Muscle of leg (tissue), 3 donors: ENCODE measurements at regions not wholly inside any gene's neighbourhood (a gene's known extent, or its start where the extent isn't known, plus 50 kb on each side); places are given as distances from the start of the nearest gene placed in this dataset.
"Not testable (repeated sequence)": the region's sequence is repeated elsewhere in the genome, so short reads cannot be mapped to it uniquely, and the experiment has no call there.

Experiments used
- DNase-seq: peaks from one replicate; pipeline ENCODE4 v3.0.0; 2013
- H3K27ac ChIP-seq: one replicate; pipeline ENCODE4 v1.5.1; 2013; ENCODE audit warnings: mild to moderate bottlenecking, low read length, control low read depth
- H3K27me3 ChIP-seq: one replicate; pipeline ENCODE4 v1.6.1; 2013; ENCODE audit warnings: low read length; ENCODE audit not compliant: control insufficient read depth, insufficient read depth
- H3K36me3 ChIP-seq: one replicate; pipeline ENCODE4 v1.6.1; 2013; ENCODE audit warnings: low read length; ENCODE audit not compliant: control insufficient read depth, insufficient read depth
- H3K4me1 ChIP-seq: one replicate; pipeline ENCODE4 v1.6.1; 2013; ENCODE audit warnings: low read length; ENCODE audit not compliant: control insufficient read depth, insufficient read depth
- H3K4me3 ChIP-seq: one replicate; pipeline ENCODE4 v1.5.1; 2013; ENCODE audit warnings: low read length, control low read depth
- H3K9me3 ChIP-seq: replicated peaks from 2 replicates; pipeline ENCODE4 v1.6.1; 2013; ENCODE audit warnings: low read depth, low read length; ENCODE audit not compliant: control insufficient read depth
- WGBS: methylation state at CpG from one replicate; pipeline ENCODE4 v1.1.5; 2013; ENCODE audit warnings: missing lambda C conversion rate; ENCODE audit not compliant: insufficient coverage; 5-methylcytosine and 5-hydroxymethylcytosine counted together

- DNase-seq, result peak; percentile 74
- no peak overlapping the region for H3K27ac ChIP-seq
- no peaks in the 10 kb centered on the region for H3K36me3 ChIP-seq
- H3K4me1 ChIP-seq, result peaks cover 6% of the 10 kb centered on the region
- H3K4me3 ChIP-seq, result no peak overlapping the region
- no peaks in the 10 kb centered on the region for H3K9me3 ChIP-seq
- no peaks in the 10 kb centered on the region for H3K27me3 ChIP-seq
Measured at GRCh38 chr5:67876371-67876770, 339.2 kb upstream of the PIK3R1 start.

GRCh38 chr5:67875601-67876000, 340.0 kb upstream of the PIK3R1 start:
- WGBS, result no CpG with 5 or more reads among the region's 3 CpGs
- H3K27ac ChIP-seq, result no peak overlapping the region
- DNase-seq, result peak; percentile 67
- peaks cover 6% of the 10 kb centered on the region for H3K4me1 ChIP-seq
- H3K27me3 ChIP-seq, result no peaks in the 10 kb centered on the region
- no peaks in the 10 kb centered on the region for H3K9me3 ChIP-seq
- no peak overlapping the region for H3K4me3 ChIP-seq
- no peaks in the 10 kb centered on the region for H3K36me3 ChIP-seq

DNA sequence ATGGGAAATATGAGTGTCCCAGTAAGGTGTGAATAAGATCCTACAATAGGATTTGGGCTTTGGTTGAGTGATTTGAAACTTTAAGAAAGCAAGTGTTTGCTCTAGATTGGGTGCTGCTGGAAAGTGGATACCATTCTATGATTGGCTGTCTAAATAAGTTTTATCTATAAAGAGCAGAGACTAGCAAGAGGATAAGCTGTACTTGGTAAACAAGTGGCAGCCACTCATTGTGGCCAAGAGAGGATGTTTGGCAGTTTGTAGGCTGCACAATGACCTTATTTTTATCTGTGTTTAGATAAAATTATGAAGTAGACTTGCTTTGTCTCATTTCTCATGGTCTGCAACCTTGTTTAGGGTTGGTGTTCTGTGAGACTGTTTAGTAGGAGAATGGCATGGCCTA, 341.6 kb upstream of the PIK3R1 start:
- H3K36me3 ChIP-seq, result no peaks in the 10 kb centered on the region
- no peak for DNase-seq
- H3K9me3 ChIP-seq, result no peaks in the 10 kb centered on the region
- H3K27me3 ChIP-seq, result no peaks in the 10 kb centered on the region
- peaks cover 6% of the 10 kb centered on the region for H3K4me1 ChIP-seq
- H3K4me3 ChIP-seq, result no peak overlapping the region
- no peak overlapping the region for H3K27ac ChIP-seq

GRCh38 chr5:67870662-67871061, 344.9 kb upstream of the PIK3R1 start:
- Histone ChIP-seq H3K9me3 (no peaks in the 10 kb centered on the region), H3K27ac (no peak overlapping the region), H3K4me3 (no peak overlapping the region), H3K4me1 (no peaks in the 10 kb centered on the region), H3K27me3 (no peaks in the 10 kb centered on the region), H3K36me3 (no peaks in the 10 kb centered on the region)
- no peak for DNase-seq
- WGBS, result no CpG with 5 or more reads among the region's 3 CpGs

DNA sequence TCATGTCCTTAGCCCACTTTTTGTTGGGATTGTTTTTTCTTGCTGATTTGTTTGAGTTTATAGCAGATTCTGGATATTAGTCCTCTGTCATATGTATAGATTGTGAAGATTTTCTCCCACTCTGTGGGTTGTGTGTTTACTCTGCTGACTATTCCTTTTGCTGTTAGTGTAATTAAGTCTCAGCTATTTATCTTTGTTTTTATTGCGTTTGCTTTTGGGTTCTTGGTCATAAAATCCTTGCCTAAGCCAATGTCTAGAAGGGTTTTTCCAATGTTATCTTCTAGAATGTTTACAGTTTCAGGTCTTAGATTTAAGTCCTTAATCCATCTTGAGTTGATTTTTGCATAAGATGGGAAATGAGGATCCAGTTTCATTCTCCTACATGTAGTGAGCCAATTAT, 351.2 kb upstream of the PIK3R1 start:
- not testable (repeated sequence) for H3K4me3 ChIP-seq, H3K9me3 ChIP-seq, DNase-seq, H3K36me3 ChIP-seq, H3K27ac ChIP-seq, H3K27me3 ChIP-seq, H3K4me1 ChIP-seq
- WGBS, result no CpG with 5 or more reads among the region's 1 CpG

DNA sequence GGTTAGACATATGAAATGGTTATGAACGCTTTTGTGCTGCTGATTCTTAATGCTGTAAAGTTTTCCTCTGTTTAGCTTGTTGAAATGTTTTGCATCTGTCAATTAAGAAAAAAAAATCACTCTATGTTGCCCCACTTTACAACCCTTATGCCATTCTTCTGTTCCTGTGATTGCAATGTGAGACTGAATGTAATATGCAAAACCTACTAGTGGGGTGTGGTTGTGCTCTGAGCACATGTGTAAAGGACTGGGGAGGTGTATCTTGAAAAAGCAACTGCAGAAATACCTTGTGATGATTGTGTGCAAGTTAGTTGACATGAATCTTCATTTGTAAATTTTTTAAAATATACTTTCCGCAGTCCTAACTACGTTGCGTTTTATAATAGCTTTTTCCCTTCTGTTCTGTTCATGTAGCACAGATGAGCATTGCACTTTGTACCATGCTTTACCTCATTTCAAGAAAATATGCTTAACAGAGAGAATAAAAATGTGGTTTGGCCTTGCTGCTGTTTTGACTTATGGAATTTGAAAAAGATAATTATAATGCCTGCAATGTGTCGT, 357.0 kb upstream of the PIK3R1 start:
- Histone ChIP-seq H3K9me3 (no peaks in the 10 kb centered on the region), H3K4me3 (no peak overlapping the region), H3K27ac (no peak overlapping the region), H3K27me3 (no peaks in the 10 kb centered on the region), H3K36me3 (no peaks in the 10 kb centered on the region), H3K4me1 (no peaks in the 10 kb centered on the region)
- no CpG with 5 or more reads among the region's 5 CpGs for WGBS
- no peak for DNase-seq

DNA sequence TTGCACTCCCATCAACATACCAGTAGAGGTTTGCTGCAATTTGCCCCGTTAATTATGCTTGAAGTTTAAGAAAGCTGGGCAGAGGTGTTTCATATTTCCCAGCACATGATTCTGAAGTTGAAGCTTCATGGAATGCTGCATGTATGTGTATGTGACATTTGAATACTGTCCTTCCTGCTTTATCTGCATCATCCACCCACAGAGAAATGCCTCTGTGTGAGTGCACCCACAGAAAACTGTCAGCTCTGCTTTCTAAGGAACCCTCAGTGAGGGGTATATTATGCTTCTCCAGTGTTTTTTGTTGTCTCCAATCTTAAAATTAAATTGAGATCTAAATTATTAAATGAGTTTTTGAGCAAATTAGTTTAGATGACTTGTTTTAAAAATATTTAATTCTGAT, 358.1 kb upstream of the PIK3R1 start:
- no CpG with 5 or more reads among the region's 1 CpG for WGBS
- H3K4me3 ChIP-seq, result no peak overlapping the region
- no peaks in the 10 kb centered on the region for H3K4me1 ChIP-seq
- H3K9me3 ChIP-seq, result no peaks in the 10 kb centered on the region
- no peak overlapping the region for H3K27ac ChIP-seq
- no peaks in the 10 kb centered on the region for H3K36me3 ChIP-seq
- no peak for DNase-seq
- no peaks in the 10 kb centered on the region for H3K27me3 ChIP-seq

DNA sequence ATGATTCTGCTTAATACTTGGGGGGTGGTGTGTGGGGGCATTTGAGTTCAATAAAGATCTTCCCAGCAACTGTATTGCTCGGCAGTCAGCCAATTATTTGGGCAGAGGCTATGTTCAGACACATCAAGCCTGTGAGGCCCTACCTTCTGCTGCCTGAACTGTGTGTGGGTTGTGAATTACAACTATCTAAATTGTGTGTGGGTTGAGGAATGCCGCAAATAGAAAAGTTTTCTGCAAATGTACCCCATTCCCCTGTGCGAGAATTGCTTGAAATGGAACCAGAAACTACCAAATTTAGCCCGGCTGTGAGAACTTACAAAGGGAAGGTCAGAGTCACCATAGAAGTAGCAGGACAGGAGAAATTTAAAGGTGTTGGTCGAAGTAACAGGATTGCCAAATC, 360.0 kb upstream of the PIK3R1 start:
- Histone ChIP-seq H3K4me3 (no peak overlapping the region), H3K9me3 (no peaks in the 10 kb centered on the region), H3K27ac (no peak overlapping the region), H3K36me3 (no peaks in the 10 kb centered on the region), H3K27me3 (no peaks in the 10 kb centered on the region), H3K4me1 (no peaks in the 10 kb centered on the region)
- 53% methylated on average over 2 of the region's 5 CpGs for WGBS
- DNase-seq, result no peak

GRCh38 chr5:67850906-67851305, 364.6 kb upstream of the PIK3R1 start:
- not testable (repeated sequence) for H3K4me3 ChIP-seq, H3K27me3 ChIP-seq, H3K4me1 ChIP-seq, DNase-seq, H3K27ac ChIP-seq, H3K36me3 ChIP-seq, H3K9me3 ChIP-seq
- WGBS, result 60% methylated on average over 1 of the region's 5 CpGs

DNA sequence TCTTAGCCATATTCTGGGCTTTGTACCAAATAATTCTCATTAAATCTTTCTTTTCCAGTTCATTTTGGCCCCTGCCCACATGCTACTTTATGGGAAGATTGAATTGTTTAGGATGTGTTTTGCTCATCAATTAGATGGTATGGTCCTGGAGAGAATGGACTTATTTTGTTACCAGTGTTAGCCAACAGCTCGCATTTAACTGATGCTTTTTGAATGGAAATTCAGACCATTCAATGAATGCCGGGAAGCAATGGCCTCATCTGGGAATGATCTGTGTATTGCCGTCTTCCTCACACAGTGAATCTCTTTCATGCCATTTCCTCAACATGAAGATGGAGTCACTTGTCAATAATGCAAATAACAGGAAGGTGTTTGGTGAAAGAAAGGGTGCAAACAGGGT, 370.6 kb upstream of the PIK3R1 start:
- Histone ChIP-seq H3K36me3 (no peaks in the 10 kb centered on the region), H3K27ac (no peak overlapping the region), H3K9me3 (no peaks in the 10 kb centered on the region), H3K27me3 (no peaks in the 10 kb centered on the region), H3K4me1 (no peaks in the 10 kb centered on the region), H3K4me3 (no peak overlapping the region)
- 50% methylated on average over 1 of the region's 3 CpGs for WGBS
- peak; percentile 58 for DNase-seq

- Histone ChIP-seq H3K27me3 (no peaks in the 10 kb centered on the region), H3K36me3 (no peaks in the 10 kb centered on the region), H3K27ac (no peak overlapping the region), H3K4me1 (no peaks in the 10 kb centered on the region), H3K9me3 (no peaks in the 10 kb centered on the region), H3K4me3 (no peak overlapping the region)
- 40% methylated on average over 1 of the region's 3 CpGs for WGBS
- no peak for DNase-seq
Measured at GRCh38 chr5:67842806-67843205, 372.8 kb upstream of the PIK3R1 start.
